NCI-H2081 (cell line): ENCODE measurements at regions not wholly inside any gene's neighbourhood (a gene's known extent, or its start where the extent isn't known, plus 50 kb on each side); places are given as distances from the start of the nearest gene placed in this dataset.
"Not testable (repeated sequence)": the region's sequence is repeated elsewhere in the genome, so short reads cannot be mapped to it uniquely, and the experiment has no call there.

Experiments used
- DNase-seq, 2 experiments: peaks; one replicate each; lab custom pipeline; 2025; lab: John Stamatoyannopoulos, UW

DNA sequence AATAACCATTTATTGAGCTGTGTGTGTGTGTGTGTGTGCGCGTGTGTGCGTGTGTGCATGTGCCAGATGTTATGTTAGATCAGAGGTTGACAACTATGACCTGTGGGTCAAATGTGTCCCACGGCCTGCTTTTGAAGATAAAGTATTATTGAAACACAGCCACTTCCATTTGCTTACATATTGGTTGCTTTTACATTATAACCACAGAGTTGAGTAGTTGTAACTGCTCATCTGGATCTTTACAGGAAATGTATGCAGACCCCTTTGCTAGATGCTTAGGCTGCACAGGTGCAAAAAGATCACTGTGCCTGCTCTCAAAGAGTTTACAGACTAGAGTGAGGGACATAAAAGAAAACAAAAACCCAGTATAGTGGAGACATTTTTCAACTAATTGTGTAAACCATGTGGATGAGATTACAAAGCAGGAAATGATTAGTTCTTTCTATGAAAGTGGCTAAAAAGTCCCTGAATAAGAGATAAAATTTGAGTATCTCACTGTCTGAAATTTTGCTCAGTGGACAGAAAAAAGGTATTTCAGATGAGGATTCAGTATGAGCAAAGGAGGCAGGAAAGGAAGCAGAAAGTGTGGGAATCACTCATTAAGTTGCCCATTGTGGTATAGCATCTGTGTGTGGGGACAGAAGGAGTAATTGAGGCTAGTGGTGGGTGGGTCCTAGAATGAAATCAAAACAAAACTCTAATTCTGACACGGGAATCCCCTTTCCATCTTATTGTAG, 188.4 kb downstream of the PAH start:
- DNase-seq: no peak

- DNase-seq: no peak
Observed at GRCh38 chr12:102726686-102727085, 190.4 kb downstream of the PAH start.

DNA sequence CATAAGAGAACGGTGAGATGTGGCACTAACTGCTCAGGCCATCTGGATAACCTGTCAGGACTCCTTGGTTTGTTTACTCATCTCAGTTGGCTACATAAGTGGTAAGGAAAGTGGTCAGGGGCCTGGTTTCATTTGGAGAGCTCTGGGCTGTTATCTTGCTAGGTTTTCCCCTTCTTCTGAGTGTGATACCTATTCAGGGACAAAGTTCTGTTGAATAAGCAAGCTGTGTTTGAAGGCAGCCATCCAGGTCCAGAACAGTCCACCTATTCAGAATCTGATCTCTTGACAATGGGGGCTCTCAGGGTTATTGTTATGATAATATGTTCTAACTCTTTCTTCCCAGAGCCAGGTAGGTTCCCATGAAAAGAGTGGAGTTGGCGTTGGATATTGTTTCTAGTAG, 194.9 kb downstream of the PAH start:
- DNase-seq: no peak

DNA sequence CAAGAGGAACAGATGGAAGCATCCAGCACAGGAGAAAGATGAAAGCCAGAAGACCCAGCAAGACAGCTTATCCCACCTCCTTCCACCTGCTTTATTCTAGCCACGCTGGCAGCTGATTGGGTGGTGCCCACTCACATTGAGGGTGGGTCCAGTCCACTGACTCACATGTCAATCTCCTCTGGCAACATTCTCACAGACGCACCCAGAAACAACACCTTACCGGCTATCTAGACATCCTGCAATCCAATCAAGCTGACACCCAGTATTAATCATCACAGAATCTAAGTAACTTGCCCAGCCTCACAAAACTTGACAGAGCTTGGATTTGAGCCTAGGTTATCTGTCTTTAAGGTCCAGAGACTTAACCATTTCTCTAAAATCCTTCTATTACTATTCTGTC, 208.9 kb downstream of the PAH start:
- no peak for DNase-seq

DNA sequence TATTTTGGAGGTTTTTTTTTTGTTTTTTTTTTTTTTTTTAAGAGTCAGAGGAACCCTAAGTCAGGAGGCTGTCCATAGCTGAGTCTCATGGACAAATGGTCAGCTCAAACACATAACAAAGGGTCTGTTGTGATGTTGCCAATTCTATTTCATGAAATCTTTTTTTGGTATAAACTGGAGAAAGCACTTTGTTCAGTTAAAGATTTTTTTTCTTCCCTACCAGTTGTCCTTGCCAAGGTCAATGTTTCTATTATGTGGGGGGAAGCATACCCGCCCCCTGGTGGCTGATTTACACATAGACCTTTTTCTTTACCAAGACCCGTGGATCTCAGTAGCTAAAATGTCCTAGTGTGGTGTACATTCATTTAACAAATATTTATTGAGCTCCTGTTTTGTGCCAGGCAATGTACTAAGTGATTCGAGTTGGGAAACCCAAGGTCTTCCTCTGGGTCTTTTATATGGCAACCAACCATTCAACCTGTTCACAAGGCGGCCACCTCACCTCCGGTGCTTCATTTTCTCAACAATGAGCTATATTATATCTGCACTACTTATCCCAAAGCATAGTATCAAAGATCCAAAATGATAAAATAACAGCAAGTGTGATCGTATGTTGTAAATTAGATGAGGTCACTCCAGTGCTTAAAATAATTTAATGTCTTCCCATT, 214.5 kb downstream of the PAH start:
- peak; percentile 21 to 31 for DNase-seq

- DNase-seq: no peak
Observed at GRCh38 chr12:102696045-102696444, 215.7 kb upstream of the IGF1 start.

GRCh38 chr12:102694903-102695302, 214.5 kb upstream of the IGF1 start:
- no peak for DNase-seq

DNA sequence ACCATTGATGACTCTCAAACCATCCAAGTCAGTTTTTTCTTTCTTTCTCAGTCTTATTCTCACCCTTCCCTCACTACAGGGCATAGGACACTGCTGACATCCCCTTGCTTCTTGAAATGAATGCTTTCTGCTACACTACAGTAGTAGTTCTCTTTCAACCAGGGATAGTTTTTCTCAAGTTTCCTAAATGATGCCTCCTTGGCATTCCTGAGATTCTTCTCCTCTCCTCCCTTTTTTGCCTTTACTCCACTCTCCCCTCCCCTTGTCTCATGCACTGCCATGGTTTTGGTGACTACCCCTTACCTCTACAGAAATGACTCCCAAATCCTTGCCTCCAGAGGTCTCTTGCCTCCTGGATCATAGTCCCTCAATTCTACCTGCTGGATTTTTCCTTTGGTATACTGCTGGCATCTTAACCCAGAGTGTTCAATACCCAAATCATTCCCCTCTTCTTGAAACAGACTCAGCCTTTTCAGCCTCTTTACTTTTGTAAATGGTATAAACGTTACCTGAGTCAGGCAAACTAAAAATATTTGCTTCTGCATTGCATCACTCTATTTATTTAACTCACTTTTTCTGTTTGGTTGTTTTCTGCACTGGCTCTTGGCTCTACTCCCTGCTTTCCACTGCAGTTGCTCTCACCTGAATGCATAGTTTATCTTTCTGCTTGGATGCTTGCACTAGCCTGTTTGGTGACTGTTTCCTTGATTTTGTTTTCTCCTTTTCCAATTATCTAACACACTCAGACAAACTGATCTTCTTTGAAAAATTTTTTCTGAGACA, 211.6 kb upstream of the IGF1 start:
- no peak for DNase-seq

- no peak for DNase-seq
Observed at GRCh38 chr12:102690253-102690652, 209.9 kb upstream of the IGF1 start.

DNA sequence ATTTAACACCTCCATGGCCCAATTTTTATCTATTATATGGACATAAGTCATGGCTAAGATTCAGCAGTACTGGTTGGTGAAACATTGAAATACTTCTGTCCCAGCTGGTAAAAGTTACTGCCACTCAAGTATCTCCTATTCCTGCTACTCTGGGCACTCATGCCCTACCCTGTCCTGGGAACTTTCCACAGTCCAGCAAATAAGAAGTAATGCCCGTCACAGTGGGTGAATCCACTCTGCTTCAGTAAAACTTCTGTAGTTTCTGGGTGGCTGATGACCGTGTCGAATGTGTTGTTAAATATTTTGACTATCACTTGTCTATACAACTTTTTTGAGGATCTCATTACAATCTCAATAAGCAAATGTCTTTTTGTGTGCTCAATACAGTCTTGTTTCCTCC, 209.3 kb upstream of the IGF1 start:
- DNase-seq: no peak

DNA sequence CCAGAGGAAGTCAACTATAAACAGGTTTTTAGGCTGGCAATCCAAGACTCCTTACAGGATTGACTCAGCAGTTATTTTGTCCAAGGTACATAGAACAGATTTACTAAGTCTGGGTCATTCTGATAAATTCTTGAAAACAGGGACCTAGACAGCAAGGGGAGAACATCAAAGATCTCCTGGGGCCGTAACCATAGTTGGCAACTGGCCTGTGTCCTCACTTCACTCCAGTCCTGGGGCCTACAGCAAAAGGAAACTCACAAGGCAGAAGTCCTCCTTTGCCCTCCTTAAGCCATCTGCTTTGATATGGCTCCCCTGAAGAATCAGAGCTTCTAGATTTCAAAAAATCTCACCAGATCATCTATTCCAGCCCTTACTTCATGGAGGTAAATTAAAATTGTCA, 207.2 kb upstream of the IGF1 start:
- DNase-seq: no peak

DNA sequence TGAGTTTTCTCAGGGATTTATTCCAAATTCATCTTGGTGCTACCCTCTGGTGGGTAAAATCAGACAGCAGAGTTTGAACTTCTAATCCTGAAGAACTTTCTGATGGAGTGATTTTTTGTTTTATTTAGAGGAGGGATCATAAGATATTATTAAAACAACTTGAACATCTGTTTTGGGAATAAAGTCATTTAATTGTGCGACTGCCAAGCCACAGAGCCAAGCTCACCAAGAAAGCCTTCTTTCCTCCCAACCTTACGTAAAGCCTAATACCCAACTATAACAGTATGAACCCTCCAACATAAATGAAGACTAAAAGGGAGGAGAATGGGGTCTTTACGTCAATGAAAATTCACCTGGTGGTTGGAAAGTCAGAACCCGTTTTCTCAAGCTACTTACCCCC, 205.5 kb upstream of the IGF1 start:
- DNase-seq: no peak

DNA sequence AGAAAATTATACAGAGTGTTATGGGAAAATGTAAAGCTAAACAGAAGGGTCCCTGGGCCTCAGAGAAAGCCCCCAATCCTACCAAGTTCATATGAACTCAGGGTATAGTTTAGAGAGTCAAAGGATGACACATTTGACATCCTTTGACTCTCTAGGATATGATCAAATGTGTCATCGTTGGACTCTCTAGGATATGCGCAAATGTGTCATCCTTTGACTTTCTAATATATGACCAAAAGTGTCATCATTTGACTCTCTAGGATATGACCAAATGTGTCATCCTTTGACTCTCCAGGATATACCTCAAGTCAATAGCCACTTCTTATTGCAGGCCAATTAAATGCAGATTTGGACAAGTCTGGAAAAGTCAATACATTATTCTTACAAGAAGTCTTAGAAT, 204.8 kb upstream of the IGF1 start:
- DNase-seq: no peak

- no peak for DNase-seq
Observed at GRCh38 chr12:102682366-102683289, 202.3 kb upstream of the IGF1 start.

- DNase-seq: no peak
Observed at GRCh38 chr12:102681747-102682146, 201.4 kb upstream of the IGF1 start.

- no peak for DNase-seq
Observed at GRCh38 chr12:102681309-102681708, 200.9 kb upstream of the IGF1 start.

- DNase-seq: no peak
Observed at GRCh38 chr12:102680304-102680703, 199.9 kb upstream of the IGF1 start.

GRCh38 chr12:102676812-102677211, 196.4 kb upstream of the IGF1 start:
- DNase-seq: no peak

GRCh38 chr12:102675672-102676071, 195.3 kb upstream of the IGF1 start:
- no peak for DNase-seq

DNA sequence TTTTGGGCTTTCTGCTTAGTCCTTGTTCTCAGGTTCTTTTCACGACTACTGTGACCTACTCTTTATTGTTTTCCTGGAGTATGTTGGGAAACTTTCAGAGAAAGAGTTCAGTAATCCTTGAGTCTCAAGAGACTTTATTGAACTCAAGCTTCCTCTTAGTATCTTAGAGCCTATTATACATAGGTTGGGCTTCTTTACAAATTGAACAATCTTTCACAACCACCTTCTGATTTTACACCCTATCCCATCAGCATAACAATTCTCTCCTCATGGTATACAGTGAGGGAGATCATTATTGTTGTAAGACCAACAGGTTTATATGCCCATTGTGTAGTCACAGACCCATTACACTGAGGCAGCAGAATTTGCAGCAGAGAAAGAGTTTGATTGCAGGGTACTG, 193.2 kb upstream of the IGF1 start:
- DNase-seq: no peak

- not testable (repeated sequence) for DNase-seq
Observed at GRCh38 chr12:102672212-102672611, 191.8 kb upstream of the IGF1 start.

DNA sequence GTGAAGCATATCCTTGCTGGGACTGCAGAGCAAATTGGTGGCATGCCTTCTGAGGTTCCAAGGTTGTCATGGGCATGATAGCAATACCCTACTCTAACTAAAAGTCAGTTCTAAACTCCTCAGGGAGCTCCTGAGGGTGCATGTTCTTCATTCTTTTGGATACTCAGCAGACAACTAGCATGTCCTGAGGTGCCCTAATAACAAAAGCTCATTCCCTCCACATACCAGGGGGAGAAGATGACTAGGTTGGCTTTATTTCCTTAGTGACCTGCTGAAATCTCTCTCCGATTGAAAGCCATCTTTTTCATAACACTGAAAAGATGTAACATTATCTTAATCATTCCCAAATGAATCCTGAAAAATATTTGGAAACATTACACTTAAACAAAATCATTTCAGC, 188.7 kb upstream of the IGF1 start:
- no peak for DNase-seq
